ENCODE measurements at regions not wholly inside any gene's neighbourhood (a gene's known extent, or its start where the extent isn't known, plus 50 kb on each side); places are given as distances from the start of the nearest gene placed in this dataset.

- TF ChIP-seq, protein P1, sequence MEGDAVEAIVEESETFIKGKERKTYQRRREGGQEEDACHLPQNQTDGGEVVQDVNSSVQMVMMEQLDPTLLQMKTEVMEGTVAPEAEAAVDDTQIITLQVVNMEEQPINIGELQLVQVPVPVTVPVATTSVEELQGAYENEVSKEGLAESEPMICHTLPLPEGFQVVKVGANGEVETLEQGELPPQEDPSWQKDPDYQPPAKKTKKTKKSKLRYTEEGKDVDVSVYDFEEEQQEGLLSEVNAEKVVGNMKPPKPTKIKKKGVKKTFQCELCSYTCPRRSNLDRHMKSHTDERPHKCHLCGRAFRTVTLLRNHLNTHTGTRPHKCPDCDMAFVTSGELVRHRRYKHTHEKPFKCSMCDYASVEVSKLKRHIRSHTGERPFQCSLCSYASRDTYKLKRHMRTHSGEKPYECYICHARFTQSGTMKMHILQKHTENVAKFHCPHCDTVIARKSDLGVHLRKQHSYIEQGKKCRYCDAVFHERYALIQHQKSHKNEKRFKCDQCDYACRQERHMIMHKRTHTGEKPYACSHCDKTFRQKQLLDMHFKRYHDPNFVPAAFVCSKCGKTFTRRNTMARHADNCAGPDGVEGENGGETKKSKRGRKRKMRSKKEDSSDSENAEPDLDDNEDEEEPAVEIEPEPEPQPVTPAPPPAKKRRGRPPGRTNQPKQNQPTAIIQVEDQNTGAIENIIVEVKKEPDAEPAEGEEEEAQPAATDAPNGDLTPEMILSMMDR (IDR thresholded peaks at IDR 0.05; ENCODE audit: low read depth, low read length): no peak
- TF ChIP-seq POLR2A (IDR thresholded peaks at IDR 0.05; ENCODE audit: extremely low read depth, insufficient read length): no peak
- TF ChIP-seq MYC (IDR thresholded peaks at IDR 0.05; ENCODE audit: low read depth, low read length): no peak
- TF ChIP-seq, protein P2, sequence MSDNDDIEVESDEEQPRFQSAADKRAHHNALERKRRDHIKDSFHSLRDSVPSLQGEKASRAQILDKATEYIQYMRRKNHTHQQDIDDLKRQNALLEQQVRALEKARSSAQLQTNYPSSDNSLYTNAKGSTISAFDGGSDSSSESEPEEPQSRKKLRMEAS (IDR thresholded peaks at IDR 0.05; ENCODE audit: low read depth, low read length): no peak
These were observed 153.3 kb upstream of the RPS6KA3 start for GRCh38 chrX:20420058-20420457.

All from NB4 (cell line).